GM23338 (cell line): ENCODE measurements at regions not wholly inside any gene's neighbourhood (a gene's known extent, or its start where the extent isn't known, plus 50 kb on each side); places are given as distances from the start of the nearest gene placed in this dataset.

Experiments
- CREB1 ChIP-seq: fragments of 250-450 bp; sonication (Bioruptor Pico); IDR thresholded peaks from 2 replicates; pipeline ENCODE4 v1.5.0; 2020; ENCODE audit warnings: low read depth, mild to moderate bottlenecking, moderate library complexity
- CTCF ChIP-seq, 2 experiments: fragments of 200-600 bp in 1 of 2; sonication (generic) in 1 of 2; conservative IDR thresholded peaks; 2 replicates each; pipeline versions ENCODE4 v1.5.1 to v1.6.1; 2016 to 2017; ENCODE audit warnings: antibody characterized with exemption in 2 of 2, low read depth in 2 of 2, mild to moderate bottlenecking in 2 of 2, moderate library complexity in 1 of 2
- ETS1 ChIP-seq: IDR thresholded peaks from 2 replicates; pipeline ENCODE4 v1.6.1; 2016; ENCODE audit warnings: antibody characterized with exemption
- EZH2 ChIP-seq: fragments of 200-600 bp; sonication (generic); IDR thresholded peaks from one replicate; pipeline ENCODE4 v1.8.0; 2017; ENCODE audit warnings: antibody characterized with exemption, mild to moderate bottlenecking, low read depth; ENCODE audit not compliant: unreplicated experiment
- EZH2phosphoT487 ChIP-seq: fragments of 200-600 bp; sonication (generic); IDR thresholded peaks from one replicate; pipeline ENCODE4 v1.8.1; 2018; ENCODE audit warnings: antibody characterized with exemption; ENCODE audit not compliant: unreplicated experiment
- JUNB ChIP-seq: IDR thresholded peaks from one replicate; pipeline ENCODE4 v1.6.1; 2016; ENCODE audit warnings: antibody characterized with exemption; ENCODE audit not compliant: unreplicated experiment
- NANOG ChIP-seq: IDR thresholded peaks from 2 replicates; pipeline ENCODE4 v1.6.1; 2016; ENCODE audit warnings: antibody characterized with exemption, borderline replicate concordance
- POLR2AphosphoS5 ChIP-seq: IDR thresholded peaks from 2 replicates; pipeline ENCODE4 v1.6.1; 2016; ENCODE audit warnings: antibody characterized with exemption, low read depth
- REST ChIP-seq: IDR thresholded peaks from one replicate; pipeline ENCODE4 v1.6.1; 2018; ENCODE audit warnings: antibody characterized with exemption; ENCODE audit not compliant: unreplicated experiment
- STAT1 ChIP-seq: IDR thresholded peaks from one replicate; pipeline ENCODE4 v1.6.1; 2016; ENCODE audit warnings: antibody characterized with exemption; ENCODE audit not compliant: unreplicated experiment
- ZNF331 ChIP-seq: fragments of 250-450 bp; sonication (Bioruptor Pico); IDR thresholded peaks from 2 replicates; pipeline ENCODE4 v1.5.0; 2020; ENCODE audit warnings: low read depth, mild to moderate bottlenecking, moderate library complexity

GRCh38 chr7:108846471-108846870 lies 276.8 kb downstream of the DNAJB9 start:
- TF ChIP-seq CTCF (conservative IDR thresholded peaks at IDR 0.05; ENCODE audit: low read depth in 2 of 2) (no peak), STAT1 (no peak), EZH2phosphoT487 (no peak), EZH2 (no peak), POLR2AphosphoS5 (no peak), NANOG (no peak), REST (no peak), JUNB (no peak), ETS1 (no peak), ZNF331 (CRISPR knock-in tag) (no peak), CREB1 (no peak)
